Chondrocyte (in vitro differentiated cells): ENCODE measurements at regions not wholly inside any gene's neighbourhood (a gene's known extent, or its start where the extent isn't known, plus 50 kb on each side); places are given as distances from the start of the nearest gene placed in this dataset.

ENCODE experiments used
- DNase-seq: peaks from one replicate; pipeline ENCODE4 v3.0.0; 2021; ENCODE audit warnings: mixed read lengths, low spot score
- H3K27ac Mint-ChIP-seq: one replicate; pipeline ENCODE4 v1.8.0; 2021; ENCODE audit warnings: mild to moderate bottlenecking, moderate library complexity, mixed read lengths; ENCODE audit not compliant: unreplicated experiment
- H3K27me3 Mint-ChIP-seq: 2 replicates; pipeline ENCODE4 v1.8.0; 2021; ENCODE audit warnings: low read depth, mixed read lengths
- H3K36me3 Mint-ChIP-seq: 2 replicates; pipeline ENCODE4 v1.8.0; 2021; ENCODE audit warnings: low read depth, mixed read lengths
- H3K4me1 Mint-ChIP-seq: 2 replicates; pipeline ENCODE4 v1.8.0; 2021; ENCODE audit warnings: low read depth, mild to moderate bottlenecking, mixed read lengths
- H3K4me3 Mint-ChIP-seq: one replicate; pipeline ENCODE4 v1.8.0; 2021; ENCODE audit warnings: mild to moderate bottlenecking, moderate library complexity, mixed read lengths; ENCODE audit not compliant: unreplicated experiment
- H3K9me3 Mint-ChIP-seq: 2 replicates; pipeline ENCODE4 v1.8.0; 2021; ENCODE audit warnings: low read depth, mixed read lengths
- TF ChIP-seq, protein P1 (sequence below): fragments of 200-600 bp; sonication (generic); IDR thresholded peaks from 2 replicates; pipeline ENCODE4 v1.5.0; 2021; ENCODE audit warnings: antibody characterized with exemption, mild to moderate bottlenecking, moderate library complexity

DNA sequence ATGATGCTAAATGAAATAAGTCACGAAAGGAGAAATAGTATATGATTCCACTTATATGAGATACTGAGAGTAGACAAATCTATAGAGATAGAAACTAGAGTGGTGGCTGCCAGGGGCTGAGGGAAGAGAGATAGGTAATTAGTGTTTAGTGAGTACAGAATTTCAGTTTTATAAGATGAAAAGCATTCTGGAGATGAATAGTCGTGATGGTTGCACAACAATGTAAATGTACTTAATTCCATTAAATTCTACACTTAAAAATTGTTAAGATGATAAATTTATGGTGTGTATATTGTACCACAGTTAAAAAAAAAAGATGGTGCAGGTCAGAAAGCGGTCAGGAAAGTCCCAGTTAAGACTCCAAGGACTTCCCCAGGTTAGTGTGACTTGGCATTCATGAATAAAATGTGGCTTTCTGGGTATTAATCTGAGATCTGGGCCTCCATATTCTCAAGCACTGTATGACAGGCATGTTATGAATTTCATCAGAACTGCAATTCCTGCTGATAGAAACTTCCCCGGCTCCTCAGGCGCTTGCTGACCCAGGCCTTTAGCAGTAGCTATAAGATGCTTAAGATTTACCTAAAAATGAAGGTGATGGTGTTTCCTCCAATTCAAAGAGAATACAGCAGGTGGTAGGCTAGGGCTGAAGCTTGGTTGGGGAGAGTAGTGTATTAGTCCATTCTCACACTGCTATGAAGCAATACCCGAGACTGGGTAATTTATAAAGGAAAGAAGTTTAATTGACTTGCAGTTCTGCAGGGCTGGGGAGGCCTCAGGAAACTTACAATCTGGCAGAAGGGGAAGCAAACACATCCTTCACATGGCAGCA is 115.3 kb upstream of the SOX9 start:
- H3K4me3 Mint-ChIP-seq = no peak overlapping the region
- no peaks in the 10 kb centered on the region for H3K27me3 Mint-ChIP-seq
- H3K9me3 Mint-ChIP-seq = no peaks in the 10 kb centered on the region
- H3K27ac Mint-ChIP-seq = no peak overlapping the region
- peaks cover 29% of the 10 kb centered on the region for H3K4me1 Mint-ChIP-seq
- no peak for DNase-seq
- H3K36me3 Mint-ChIP-seq = no peaks in the 10 kb centered on the region
- TF ChIP-seq, protein P1, sequence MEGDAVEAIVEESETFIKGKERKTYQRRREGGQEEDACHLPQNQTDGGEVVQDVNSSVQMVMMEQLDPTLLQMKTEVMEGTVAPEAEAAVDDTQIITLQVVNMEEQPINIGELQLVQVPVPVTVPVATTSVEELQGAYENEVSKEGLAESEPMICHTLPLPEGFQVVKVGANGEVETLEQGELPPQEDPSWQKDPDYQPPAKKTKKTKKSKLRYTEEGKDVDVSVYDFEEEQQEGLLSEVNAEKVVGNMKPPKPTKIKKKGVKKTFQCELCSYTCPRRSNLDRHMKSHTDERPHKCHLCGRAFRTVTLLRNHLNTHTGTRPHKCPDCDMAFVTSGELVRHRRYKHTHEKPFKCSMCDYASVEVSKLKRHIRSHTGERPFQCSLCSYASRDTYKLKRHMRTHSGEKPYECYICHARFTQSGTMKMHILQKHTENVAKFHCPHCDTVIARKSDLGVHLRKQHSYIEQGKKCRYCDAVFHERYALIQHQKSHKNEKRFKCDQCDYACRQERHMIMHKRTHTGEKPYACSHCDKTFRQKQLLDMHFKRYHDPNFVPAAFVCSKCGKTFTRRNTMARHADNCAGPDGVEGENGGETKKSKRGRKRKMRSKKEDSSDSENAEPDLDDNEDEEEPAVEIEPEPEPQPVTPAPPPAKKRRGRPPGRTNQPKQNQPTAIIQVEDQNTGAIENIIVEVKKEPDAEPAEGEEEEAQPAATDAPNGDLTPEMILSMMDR = no peak

DNA sequence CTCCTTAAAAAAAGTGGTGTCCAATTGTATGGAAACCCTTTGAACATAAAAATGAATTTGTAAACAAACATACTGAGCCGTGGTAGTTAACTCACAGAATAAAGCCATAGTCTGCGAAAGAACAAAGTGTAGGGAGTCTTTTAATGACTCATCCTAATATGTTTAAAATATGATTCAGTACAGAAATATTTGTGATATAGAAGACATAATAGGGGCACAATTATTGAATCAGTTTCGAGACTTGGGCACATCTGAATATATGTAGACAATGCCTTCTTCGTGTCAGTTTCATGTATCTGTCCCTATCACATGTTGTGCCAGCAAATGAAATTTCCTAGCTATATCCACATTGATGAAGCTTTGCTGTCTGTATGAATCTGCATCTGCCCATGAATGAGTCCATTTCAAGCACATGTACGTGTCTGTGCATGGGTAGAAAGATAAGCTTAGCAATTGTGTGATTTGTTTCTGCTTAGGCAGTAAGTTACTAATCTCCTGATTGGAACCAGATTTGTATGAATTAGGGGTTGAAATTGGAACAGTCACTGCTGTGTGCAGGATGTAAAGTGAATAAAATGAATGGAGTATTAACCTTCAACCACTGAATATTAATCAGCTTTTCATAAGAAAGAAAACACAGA is 112.5 kb upstream of the SOX9 start:
- no peaks in the 10 kb centered on the region for H3K27me3 Mint-ChIP-seq
- H3K27ac Mint-ChIP-seq = no peak overlapping the region
- H3K4me1 Mint-ChIP-seq = peaks cover 35% of the 10 kb centered on the region
- no peaks in the 10 kb centered on the region for H3K9me3 Mint-ChIP-seq
- no peak overlapping the region for H3K4me3 Mint-ChIP-seq
- no peaks in the 10 kb centered on the region for H3K36me3 Mint-ChIP-seq
- TF ChIP-seq, protein P1 = no peak
- no peak for DNase-seq

DNA sequence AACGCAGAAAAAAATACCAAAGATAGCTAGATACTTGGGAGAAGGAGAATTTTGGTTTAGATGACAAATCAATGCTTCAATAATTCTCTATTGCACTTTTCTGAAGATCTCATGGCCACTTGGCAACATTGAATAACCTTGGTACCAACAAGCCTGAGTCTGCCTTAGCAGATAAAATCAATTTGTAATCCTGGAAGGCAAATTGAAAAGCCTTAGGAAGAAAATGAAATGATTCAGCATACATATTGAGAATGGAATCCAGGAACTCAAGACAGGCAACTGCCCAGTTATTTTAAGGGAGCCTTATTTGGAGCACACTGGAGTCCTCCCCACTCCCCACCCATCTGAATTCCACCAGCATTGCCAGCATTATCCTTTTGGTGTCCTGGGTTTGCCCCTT is 109.3 kb upstream of the SOX9 start:
- Mint-ChIP-seq H3K27ac (no peak overlapping the region), H3K4me3 (no peak overlapping the region), H3K36me3 (no peaks in the 10 kb centered on the region), H3K4me1 (peaks cover 21% of the 10 kb centered on the region), H3K9me3 (peaks cover 3% of the 10 kb centered on the region), H3K27me3 (no peaks in the 10 kb centered on the region)
- TF ChIP-seq, protein P1 = no peak
- no peak for DNase-seq

DNA sequence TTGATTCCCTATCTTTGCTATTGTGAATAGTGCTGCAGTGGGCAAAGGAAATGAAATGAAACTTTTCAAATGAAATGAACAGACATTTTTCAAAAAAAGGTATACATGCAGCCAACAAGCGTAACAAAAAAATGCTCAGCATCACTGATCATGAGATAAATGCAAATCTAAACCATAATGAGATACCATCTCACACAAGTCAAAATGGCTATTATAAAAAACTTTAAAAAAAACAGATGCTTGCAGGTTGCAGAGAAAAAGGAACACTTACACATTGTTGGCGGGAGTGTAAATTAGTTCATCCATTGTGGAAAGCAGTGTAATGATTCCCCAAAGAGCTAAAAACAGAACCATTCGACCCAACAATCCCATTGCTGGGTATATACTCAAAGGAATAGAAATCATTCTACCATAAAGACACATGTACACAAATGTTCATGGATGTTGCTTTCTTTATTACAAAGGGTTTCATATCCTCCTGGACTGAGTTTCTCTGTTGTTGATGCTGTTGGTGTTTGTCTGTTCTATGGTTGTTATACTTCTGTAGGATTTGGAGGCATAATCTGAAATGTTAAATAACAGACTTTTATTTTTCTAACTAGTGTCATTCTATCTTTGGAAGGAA is 99.3 kb upstream of the SOX9 start:
- H3K4me3 Mint-ChIP-seq = no peak overlapping the region
- H3K27me3 Mint-ChIP-seq = peaks cover 11% of the 10 kb centered on the region
- H3K36me3 Mint-ChIP-seq = peaks cover 1% of the 10 kb centered on the region
- TF ChIP-seq, protein P1 = no peak
- H3K9me3 Mint-ChIP-seq = no peaks in the 10 kb centered on the region
- no peak for DNase-seq
- H3K27ac Mint-ChIP-seq = no peak overlapping the region
- no peaks in the 10 kb centered on the region for H3K4me1 Mint-ChIP-seq
